Iris pigment epithelial cell (primary cell): ENCODE measurements at regions not wholly inside any gene's neighbourhood (a gene's known extent, or its start where the extent isn't known, plus 50 kb on each side); places are given as distances from the start of the nearest gene placed in this dataset.
A peak's percentile ranks its signal among the peaks of the same experiment; 100 is the strongest.

Source experiments
- DNase-seq: peaks from one replicate; pipeline ENCODE4 v3.0.0-alpha.2; 2011; ENCODE audit warnings: low read depth

DNA sequence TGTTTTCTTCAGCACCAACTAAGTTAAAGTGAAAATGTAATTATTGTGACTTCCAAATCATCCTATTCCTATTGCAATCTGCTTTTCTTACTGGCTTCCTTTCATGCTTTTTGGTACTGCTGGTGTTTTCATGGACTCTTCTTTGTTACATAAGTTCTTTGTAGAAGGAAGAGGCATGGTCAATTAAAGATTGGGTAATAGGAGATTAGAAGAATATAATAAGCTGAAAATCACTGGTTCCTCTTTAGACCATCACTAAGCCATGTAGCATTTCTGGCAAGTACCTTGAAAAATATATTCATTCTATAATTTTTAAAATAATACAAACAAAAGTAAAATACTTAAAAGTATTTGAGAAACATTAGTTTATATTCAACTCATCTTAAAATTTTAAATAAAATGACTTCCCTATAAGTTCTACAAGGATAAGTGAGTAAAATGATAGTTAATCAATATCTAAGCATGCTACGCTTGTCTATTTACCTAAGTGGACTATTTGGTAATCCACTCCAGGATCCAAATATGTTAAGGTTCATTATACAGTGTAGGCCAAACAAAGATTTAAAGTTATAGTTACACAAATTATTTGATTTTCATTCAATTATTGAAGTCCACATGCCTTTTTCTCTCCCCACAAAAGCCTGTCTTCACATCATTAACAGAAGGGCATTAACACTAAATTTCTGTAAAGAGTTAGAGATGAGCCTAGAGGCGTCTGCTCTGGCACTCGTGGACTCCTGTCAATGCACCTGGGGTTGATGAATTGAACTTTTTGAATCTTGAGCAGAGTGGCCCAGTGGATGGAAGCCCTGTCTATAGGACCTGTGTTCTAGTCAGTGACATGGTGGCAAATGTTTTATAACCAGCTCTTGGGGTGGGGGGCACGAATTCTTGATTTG is 408.1 kb downstream of the INHBA start:
- no peak for DNase-seq

DNA sequence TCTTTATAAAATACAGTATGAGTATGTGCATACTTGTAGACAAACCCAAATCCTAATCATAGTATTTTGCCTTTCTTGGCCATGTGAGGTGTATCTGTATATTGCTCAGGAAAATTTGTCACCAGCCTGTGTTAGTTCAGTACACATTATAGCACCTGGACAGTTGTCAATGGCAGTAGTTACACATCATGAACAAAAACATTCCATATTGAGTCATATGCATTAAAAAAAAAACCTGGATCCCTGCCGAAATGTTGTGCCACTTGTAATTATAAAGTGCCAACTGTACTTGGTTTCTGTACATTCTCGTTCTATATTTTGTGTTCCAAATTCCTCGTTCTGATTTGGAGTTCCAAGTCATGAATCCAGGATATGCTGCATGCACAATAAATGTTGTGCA is 410.4 kb downstream of the INHBA start:
- no peak for DNase-seq

DNA sequence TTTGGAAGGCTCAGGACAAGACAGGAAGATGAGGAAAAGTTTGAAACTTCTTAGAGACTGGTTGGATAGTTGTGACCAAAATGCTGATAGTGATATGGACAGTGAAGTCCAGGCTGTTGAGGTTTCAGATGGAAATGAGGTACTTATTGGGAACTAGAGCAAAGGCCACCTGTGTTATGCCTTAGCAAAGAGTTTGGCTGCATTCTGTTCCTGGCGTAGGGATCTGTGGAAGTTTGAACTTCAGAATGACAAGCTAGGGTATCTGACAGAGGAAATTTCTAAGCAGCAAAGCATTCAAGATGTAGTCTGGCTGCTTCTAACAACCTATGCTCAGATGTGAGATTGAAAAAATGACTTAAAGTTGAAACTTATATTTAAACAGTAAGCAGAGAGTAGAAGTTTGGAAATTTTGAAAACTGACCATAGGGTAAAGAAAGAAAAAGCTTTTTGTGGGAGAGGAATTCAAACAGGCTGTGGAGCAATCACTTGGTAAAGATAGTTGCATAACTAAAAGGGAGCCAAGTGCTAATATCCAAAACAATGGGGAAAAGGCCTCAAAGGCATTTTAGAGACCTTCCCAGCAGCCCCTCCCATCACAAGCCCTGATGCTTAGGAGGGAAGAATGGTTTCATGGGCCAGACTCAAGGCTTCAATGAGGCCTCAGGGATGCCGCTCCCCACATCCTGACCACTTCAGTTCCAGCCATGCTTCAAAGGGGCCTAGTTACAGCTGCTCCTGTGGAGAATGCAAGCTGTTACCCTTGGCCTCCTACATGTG is 415.1 kb downstream of the INHBA start:
- no peak for DNase-seq

DNA sequence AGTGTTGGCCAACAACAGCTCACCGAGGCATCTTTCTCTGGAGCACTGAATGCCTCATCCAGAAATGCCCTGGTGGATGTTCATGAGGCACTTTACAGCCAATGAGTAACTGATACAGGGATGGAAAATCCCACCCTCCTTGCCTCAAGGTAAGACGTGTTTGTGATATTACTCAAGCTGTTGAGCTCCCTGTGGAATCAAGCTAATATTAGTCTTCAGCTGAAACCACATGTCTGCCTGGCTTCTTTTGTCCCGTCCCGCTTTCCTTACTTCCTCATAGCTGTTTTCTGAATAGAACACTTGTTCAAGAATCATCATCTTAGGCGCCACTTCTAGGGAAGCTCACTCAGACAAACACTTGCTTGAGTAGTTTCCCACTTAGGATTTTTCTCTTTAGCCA is 422.4 kb downstream of the INHBA start:
- no peak for DNase-seq

DNA sequence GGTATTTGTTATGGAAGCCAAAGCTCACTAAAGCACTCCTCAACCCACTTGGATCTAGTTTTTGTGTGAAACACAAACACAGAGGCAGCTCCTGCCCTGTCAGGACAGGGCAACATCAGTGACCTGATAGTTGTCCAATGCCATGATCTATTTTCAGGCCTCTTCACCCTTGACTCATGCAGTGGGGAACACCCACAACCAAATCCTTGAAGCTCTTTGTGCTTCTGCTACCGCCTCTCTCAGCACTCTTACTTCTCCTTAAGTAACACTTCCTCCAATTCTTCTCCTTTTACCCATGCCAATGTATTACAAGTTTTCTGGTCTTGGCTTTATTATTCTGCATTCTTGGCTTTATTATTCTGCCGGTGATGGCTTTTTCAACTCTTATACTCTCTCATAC is 425.3 kb downstream of the INHBA start:
- no peak for DNase-seq

DNA sequence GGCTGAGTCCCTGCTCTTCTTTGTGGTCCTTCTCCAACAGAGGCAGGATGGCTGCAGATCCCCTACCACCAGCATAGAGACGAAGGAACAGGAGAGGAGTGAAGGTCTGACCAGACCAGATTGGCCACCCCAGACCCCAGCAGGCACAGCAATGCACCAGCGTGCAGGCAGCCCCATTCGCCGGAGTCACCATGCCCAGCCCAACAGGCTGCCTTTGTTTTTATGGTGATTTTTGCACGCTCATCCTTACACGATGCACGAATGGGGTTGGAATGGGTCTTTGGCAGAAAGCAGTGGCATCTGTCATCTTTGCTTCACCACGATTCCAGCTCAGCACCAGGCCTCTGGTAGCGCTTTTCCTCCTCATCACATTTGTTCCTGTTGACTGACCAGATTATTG is 427.6 kb downstream of the INHBA start:
- DNase-seq, result no peak

DNA sequence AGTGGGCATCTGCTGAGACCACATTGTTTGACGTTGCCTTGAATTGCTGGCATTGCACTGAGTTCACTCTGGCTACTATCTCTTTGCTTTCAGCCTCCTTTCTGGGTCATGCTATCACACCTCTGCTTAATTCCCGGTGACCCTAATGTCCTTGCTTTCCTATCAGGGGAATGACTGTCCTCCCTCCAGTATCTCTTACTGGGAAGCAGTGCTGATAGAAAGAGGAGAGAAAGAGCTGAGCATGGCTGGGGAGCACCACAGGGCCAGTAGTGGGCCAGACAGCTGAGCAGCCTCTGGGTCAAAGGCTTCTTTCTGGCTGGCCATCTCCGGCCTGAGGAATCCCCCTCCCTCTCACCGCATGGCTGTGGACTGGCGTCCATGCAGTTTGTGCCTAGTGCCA is 428.7 kb downstream of the INHBA start:
- no peak for DNase-seq

DNA sequence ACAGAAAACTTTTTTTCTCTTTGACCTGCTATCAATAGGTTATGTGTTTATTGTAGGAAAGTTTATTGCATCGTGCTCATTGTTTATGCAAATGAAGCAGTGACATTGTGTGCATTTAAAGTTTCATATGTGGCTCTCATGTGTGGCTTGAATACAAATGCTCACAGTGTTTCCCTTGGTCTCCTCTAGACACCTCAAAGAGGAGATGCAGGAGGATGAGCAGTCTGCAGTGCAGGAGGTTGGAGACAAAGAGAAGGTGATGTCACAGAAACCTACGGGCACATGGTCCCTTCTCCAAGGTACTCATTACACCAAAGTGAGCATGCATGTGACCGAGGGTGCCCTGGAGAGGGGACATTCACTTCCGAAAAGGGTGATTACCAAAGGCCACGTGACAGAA is 430.2 kb downstream of the INHBA start:
- DNase-seq, result no peak

DNA sequence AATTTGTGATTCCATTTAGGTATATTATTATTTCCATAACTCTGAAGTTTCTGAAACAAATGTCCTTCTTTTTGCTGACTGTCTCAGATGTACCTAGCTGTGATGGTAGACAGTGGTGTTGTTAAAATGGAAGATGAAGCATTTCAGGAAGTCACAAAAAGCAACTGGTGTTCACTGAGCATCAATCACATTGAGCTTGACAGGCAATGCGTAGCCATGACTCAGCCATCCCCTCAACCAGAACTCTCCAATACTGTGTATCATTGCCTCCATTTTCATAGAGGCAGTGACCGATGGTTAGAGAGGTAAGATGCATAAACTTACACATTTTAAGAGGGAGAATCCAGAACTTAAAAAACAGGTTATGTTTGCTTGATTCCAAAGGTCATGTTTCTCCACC is 434.0 kb downstream of the INHBA start:
- no peak for DNase-seq

DNA sequence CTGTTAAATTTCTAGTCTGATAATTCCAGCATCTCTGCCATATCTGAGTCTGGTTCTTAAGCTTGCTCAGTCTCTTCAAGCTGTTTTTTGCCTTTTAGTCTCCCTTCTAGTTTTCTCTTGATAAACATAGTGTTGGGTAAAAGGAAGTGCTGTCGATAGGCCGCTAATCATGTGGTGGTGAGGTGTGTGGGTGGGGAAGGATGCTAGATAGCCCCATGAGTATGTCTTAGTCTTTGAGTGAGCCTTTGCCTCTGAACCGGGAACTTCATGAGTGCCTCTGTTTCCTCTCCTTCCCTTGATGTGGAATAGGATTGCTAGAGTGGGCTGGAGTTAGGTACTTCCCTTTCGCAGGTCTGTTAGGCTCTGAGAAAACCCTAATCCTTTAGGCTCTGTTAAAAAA is 441.8 kb downstream of the INHBA start:
- no peak for DNase-seq

DNA sequence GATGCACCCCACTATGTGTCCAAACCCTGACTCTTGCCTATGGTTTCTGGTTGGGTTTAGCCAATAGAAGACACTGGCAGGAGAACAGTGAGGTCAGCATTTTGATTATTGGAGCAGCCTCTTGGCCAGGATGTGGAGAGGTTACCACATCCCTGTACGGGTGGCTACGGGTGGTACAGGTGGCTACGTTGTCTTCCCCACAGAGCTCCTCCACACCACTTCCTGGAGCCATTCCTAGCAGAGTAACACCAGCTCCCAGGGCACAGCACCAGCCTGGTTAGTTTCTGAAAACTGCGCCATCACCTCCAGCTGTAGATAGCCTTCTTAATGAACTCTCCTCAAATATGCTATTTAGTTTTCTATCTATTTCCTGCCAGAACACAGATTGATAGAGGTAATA is 445.2 kb downstream of the INHBA start:
- no peak for DNase-seq

DNA sequence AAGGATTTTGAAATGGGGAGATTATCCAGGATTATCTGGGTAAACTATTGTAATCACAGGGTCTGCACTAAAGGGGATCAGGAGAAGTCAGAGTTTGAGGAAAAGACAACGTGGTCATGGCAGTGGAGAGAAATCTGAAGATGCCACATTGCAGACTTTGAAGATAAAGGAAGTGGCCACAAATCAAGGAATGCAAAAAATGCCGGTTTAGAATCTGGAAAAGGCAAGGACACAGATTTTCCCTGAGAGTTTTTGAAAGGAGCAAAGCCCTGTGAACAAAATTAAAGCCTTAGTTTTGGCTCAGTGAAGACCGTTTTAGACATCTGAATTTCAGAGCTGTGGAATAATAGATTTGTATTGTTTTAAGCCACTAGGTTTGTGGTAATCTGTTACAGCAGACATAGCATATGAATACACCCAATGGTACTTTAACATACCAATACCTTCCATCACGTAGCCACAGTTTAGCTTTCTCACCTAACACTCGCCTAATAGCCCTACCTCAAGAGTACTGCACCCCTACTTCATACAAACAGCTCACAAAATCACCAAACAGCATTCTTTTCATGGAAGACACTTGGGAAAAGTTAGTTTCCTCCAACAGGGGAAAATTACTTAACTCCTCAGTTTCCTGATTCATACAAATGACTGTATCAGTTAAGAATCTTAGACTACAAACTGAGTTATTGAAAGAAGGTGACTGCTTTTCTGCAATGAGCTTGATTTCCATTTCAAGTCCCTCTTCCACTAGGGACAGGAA is 446.5 kb downstream of the INHBA start:
- DNase-seq, result peak; percentile 28

DNA sequence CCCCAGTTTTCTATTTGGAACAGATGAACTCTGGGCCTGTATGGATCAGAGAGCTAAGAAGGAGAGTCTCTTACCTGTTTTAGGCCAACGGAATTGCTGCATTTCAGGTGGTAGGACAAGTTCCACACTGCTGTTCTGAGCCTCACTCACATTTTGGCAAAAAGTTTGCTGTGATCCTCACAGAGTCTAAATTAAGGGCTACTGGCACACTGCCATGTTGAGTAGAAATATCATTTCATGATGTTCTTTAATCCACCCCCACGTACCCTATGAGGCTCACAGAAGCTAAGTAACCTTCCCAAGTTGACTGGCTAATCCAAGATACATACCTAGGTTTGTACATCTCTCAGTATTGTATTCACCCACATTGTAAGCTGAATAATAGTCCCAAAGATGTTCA is 447.2 kb downstream of the INHBA start:
- no peak for DNase-seq

DNA sequence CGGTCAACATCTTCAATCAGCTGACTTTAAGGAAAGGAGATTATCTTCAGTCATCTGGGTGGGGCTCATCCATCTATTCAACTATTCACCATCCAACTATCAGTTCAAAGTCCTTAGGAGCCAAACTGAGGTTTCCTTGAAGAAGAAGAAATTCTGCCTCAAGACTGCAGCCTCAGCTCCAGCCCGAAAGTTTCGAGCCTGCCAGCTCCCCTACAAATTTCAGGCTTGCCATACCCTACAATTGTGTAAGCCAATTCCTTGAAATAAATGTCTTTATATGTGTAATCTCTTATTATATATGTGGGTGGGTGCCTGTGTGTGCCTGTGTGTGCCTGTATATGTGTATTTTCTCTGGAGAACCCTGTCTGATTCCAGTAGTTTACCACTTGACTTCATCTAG is 447.8 kb downstream of the INHBA start:
- no peak for DNase-seq

DNA sequence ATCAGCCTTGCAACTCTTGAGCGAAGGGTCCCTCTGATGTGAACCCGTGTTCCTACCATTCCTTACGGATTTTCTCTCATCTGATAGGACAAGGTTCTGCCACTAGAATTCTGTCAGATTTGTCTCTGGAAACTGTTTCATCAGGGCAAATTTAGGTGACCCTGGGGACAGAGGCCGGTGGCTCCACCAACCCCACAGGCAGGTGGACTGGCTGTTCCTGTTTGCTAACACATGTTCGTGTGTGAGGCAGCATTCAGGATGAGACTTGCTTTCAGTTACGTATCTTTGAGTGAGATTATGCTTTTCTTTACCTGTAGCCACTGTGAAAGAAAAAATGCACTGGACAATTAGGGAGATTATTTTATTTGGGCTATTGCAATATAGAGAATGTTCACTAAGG is 449.9 kb downstream of the INHBA start:
- no peak for DNase-seq

DNA sequence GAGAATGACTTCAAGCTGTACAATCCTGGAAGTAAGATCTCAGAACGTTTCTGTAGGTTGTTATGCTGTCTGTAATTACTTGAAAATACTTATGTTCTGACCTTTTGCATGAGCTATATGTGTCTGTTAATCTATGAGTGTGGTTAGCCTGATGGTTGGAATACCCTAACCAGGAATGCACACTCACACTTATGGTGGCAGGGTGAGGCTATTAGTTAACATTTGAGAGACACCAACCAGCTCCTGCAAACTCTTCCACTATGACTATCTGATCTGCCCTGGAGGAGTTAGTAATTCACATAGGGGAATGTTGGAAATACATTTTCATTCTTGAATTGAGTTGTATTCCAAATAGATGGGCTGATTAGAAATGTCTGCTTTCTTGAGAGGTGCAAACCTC is 450.3 kb downstream of the INHBA start:
- DNase-seq, result no peak

DNA sequence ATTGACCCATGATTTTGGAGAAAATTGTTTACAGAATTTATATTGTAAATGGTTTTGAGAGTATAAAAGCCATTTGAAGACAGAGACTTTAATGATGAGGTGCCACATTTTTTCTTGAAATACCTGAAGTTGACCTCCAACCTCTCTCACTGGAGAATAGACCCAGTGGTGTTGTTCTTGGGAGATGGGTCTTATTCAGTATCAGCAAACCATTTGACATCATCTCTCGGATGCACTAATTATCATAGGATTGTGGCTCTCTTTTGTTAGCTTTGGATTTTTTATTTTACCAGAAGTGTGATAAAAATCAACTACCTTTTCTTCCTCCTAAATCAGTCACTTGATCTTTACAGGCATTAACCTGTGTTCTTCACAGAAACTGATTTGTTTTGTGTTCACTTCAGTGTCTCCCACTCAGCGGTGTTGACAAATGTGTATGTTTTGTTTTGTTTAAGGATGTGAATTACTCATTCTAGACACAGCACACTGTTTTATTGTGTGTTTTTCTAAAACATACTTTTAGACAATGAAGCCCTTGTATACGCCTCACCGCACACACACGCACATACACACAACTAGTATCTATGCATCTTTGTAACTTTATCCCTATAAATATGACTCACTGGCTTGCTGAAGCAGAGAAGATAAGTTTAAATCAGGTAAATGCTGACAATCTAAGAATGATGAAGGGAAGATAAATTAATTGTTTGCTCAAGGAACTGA is 455.6 kb downstream of the INHBA start:
- DNase-seq, result peak; percentile 54

DNA sequence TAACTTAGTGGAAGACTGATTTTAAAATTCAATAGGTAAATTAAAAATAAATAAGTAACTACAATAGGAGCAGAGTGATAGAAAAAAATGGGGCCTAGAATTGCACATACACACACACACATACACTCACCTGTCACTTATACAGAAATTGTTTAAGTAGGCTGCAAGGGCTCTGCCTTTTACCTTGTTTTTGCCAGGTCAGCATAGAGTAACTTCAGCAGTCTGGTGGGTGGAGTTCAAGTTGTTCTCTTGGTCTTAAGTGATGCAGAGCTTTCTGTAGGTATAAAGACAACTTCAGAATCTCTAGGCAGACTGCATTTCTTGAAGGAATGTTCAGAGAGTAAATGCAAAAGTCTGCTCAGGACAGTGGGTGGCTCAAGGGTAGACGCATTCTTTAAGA is 457.0 kb downstream of the INHBA start:
- DNase-seq, result no peak

DNA sequence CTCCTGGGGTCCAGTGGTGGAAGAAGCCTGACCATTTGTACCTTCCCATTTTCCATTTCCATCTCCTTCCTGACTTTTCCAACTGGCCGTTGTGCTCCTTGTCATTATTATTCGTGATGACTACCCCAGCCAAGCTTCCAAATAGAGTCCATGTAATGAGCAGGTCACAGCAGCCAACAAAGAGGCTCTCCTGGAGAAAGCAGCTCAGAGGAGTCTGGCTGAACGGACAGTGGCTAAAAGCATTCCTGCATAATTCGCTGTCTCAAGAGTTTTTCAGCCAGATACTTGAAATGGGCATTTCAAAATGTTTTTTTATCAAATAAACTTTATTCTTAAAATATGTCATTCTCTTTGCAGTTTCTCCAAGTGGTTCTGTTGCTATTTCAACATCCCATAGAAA is 458.6 kb downstream of the INHBA start:
- no peak for DNase-seq

DNA sequence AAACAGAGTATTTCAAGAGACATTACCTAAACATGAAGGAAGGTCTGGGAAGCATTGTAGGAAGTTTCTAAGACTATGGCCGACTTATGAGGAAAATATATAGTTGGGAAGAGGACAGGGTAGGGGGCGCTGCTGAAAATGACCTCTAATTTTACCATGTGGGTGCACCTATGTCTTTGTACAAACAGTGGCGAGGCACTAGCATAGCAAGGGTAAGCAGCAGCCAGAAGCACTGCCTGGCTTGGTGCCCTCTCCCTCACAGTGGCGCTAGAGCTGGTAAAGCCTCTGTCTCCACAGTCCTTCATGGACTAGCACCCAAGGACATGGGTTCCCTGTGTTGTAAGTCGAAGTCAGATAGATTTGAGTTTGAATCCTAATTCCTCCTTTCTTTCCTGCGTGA is 461.2 kb downstream of the INHBA start:
- no peak for DNase-seq

DNA sequence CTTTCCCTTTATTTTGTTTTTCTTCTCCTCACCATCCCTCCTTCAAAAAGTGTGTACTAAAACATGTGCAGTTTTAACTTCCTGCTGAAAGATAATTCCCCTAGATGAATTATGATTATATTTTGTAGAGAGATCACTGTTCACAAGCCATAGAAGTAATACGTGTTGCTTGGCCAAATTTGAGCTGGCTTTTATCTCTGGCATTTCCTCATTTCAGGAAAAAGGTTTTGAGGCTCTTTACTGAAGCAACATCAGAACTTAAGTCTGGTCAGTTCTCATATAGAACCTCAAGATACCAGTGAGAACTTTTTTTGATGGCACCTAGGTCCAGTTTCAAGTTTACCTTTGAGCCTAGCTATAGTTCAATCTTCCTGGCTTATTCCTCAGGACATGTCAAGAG is 463.3 kb downstream of the INHBA start:
- DNase-seq, result no peak

DNA sequence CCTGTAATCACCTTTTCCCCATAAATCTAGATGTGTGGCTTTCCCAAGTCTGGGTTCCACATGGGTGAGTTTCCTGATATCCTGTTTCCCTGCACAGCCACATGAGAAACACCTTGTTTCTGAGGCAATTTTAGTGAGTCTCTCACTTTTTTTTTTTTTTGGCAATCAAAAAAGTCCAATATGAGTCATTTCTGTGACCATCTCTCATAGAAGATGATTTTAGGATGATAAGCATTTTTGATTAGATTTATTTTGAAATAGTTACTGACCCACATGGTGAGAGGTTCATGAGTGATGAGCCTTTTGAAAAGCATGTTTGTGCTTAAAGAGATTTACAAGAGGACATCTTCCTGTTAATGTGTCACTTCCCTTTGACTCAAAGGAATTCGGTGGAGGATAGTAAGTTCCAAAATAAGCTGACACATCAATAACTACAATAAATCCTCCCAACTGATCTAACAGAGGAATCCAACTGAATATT is 464.0 kb downstream of the INHBA start:
- peak; percentile 31 for DNase-seq
